ENCODE measurements at regions not wholly inside any gene's neighbourhood (a gene's known extent, or its start where the extent isn't known, plus 50 kb on each side); places are given as distances from the start of the nearest gene placed in this dataset.
"Not testable (repeated sequence)": the region's sequence is repeated elsewhere in the genome, so short reads cannot be mapped to it uniquely, and the experiment has no call there.

DNA sequence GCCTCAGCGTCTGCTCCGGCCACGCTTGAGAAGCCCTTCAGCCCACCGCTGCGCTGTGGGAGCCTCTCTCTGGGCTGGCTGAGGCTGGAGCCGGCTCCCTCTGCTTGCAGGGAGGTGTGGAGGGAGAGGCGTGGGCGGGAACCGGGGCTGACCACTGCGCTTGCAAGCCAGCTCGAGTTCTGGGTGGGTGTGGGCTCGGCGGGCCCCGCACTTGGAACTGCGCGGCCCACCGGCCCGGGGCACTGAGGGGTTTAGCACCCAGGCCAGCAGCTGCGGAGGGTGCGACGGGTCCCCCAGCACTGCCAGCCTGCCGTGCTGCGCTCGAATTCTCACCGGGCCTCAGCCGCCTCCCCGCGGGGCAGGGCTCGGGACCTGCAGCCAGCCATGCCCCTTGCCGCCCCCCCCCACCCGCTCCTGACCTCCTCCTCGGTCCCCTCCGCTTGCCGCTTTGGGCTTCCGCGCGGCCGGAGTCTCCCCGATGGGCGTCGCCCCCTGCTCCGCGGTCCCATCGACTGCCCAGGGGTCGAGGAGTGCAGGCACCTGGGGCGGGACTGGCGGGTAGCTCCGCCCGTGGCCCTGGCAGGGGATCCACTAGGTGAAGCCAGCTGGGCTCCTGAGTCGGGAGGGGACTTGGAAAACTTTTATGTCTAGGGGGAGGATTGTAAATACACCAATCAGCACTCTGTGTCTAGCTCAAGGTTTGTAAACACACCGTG is 106.7 kb downstream of the RAP2B start:
- DNase-seq, result no peak

DNA sequence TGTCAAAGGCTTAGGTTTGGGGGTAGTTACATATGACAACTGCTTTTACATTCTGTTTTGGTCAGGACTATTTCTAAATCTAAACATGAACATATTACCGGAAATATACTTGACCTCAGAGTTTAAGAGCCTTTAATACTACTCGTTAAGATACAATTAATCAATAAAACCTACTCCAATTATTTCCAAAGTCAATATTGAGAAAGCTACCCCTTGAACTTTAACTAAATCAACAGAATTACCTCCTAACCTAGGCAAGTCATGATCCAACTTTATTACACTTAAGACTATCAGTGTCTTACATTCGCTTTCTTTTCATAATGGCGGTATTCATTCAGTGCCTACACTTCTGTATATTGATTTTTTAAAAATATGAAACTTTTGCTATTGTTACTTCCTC is 107.7 kb downstream of the RAP2B start:
- no peak for DNase-seq

DNA sequence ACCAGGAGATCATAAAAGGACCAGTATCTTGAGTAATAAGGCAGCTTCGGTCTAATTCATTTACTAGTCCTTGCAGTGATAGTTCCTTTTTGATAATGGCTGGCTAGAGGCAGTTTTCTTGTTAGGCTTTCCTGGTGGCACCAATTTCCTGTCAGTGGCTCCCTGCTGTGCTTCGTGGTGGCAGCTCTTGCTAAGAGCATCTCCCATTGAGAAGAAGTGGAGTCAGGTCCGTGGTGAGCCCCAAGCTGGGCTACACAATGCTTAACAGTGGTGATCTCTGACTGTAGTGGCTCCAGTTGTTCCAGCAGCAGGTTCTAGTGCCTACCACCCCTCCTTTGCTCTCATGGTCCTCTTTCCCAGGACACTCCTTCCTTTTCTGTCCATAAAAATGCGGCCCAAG is 111.2 kb downstream of the RAP2B start:
- no peak for DNase-seq

DNA sequence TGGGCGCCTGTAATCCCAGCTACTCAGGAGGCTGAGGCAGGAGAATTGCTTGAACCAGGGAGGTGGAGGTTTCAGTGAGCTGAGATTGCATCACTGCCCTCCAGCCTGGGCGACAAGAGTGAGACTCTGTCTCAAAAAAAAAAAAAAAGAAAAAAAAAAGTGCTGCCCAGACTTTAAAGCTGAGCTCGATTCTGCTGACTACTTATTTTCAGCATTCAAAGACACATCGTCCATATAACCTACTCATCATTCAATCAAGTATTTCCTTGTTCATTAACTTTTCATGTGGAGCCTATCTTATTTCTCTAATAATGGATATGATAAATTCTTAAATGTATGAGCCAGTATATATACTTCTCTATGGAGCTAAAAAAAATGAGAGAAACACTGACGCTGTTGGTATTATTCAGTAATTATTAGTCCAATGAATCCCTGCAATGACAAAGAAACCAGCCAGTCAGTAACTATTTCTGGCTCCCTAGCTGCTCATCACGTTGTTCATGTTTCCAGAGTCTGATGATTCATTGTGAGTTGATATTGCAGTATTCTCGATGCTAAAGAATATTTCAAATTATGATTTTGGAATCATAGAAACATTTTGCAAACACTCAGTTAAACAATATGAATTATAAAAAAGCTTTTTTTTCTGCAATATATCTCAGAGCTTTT is 111.9 kb downstream of the RAP2B start:
- DNase-seq, result no peak

DNA sequence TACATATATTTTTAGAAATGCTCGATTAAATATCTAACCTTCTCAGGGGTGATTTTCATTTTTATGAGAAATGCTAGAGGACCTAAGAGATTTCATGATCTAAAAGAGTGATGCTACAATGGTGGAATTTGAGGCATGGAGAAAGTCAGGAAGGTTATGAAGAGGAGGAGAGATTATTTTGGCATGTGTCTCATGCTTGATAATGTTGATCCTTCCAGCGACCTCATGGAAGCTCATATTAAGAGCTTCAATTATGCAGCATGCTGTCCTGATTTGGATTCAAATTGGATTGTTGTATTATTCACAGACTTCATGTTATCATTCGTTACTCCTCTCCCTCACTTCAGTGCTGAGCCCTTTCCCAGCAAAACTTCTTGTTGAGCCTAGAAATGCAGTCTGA is 112.5 kb downstream of the RAP2B start:
- no peak for DNase-seq

DNA sequence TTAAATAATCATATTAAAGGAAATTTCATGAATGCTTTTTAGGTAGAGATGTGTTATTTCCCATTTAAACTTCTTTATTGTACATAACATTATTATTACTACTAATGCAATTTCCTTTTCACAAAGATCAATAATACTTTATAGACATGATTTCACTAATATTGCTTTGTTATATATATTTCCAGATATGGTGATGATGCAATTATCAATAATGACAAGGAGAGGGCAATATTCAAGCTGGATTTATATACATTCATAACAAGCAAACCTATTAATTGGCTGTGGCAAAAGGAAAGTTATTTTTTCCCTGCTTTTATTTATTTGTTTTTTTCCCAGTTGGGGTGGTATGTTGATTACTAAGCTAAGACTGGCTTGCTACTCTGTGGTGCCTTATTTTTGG is 113.5 kb downstream of the RAP2B start:
- DNase-seq, result no peak

DNA sequence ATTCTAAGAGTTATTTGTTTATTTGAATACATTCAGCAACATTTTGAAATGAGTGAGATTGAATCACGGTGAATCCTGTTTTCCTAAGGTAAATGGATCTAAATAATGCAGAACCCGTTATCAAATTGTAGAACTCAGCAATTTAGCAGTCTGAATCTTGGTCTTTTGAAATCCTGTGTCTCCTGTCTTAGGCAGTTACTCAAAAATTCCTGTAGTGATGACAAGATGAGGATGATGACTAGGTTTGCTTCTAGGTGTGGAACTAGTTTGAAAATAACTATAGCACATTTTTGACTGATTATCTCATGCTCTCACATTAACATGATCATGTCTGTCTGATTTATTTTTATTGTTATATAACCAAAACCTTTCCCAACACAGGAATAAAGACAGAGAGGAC is 115.0 kb downstream of the RAP2B start:
- no peak for DNase-seq

DNA sequence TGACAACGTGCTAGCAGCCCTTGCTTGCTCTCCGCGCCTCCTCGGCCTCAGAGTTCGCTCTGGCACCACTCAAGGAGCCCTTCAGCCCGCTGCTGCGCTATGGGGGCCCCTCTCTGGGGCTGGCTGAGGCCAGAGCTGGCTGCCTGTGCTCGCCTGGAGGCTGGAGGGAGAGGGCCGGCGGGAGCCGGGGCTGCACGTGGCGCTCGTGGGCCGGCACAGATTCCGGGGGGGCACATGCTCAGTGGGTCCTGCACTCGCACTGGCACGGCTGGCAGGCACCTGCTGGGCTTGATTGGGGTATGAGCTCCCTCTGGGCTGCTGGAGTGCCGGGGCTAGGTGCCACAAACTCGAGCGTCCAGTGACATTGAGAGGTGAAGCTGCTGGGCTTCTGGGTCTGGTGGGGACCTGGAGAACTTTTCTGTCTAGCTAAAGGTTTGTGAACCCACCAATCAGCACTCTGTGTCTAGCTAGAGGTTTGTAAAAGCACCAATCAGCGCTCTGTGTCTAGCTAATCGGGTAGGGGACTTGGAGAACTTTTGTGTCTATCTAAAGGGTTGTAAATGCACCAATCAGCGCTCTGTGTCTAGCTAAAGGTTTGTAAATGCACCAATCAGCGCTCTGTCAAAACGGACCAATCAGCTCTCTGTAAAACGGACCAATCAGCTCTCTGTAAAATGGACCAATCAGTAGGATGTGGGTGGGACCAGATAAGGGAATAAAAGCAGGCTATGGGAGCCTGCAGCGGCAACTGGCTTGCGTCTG is 119.4 kb downstream of the RAP2B start:
- not testable (repeated sequence) for DNase-seq

DNA sequence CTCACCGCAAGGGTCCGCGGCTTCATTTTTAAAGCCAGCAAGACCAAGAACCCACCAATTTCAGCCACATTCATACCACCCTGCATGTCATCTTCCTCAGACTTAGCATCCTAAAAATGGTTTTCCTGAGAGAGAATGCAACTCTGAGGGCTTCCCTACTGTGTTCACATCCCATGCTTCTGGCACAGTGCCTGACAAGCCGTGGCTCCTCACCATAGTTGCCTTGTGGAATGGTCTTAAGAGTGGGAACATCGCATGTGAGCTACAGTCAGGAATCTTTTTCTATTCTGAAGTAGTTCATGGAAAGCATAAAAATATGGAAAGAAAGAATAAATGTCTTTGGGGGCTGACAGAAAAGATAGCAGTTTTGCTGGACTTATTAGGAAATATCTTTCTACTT is 120.3 kb downstream of the RAP2B start:
- no peak for DNase-seq

DNA sequence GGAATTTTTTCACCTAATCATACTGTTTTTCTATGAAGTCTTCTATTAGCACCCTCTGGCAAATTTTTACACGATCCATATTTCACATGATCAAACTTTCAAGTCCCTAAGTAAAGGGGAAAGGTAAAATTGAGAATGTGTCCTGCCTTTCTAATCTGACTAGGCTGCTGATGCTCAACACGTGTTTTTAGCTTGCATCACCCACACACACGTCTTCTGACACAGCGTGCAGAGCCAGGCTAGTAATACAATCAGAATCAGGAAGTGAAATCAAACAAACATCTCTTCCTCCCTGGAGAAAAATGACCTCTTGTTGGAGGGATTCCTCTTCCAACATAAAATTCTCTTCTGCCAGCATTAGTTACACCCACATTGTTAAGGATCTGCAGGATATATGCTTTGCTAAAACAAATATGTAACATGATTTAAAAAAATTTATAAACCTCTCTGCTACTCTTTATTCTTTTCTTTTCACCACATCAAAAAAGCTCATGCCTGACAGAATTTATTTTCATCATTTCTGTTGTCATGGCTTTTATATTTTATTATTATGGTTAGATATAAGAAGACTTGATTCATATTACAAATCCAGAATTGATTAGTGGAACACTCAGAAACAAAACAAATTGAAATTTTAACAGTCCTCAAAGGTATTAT is 122.4 kb downstream of the RAP2B start:
- peak; percentile 21 for DNase-seq

DNA sequence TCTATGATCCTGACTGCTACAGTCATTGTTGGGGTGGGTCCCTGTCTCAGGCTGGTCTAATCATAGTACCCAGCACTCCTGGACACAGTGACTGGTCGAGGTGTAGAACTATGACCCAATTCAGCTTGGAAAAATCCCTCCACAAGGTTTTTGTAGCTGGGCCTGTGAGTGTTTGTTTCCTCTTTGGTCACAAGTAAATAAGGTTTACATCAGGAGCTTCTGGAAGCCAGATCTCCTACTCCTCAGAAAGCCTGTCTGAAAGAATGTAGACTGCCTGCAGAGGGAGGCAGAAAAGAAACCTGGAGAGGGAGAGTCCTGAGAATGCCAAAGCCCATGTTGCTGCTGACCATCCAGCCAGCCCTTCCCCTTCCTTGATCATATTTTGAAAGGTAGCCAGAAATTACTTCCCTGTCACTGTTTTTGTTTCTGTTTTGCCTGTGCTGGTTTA is 123.2 kb downstream of the RAP2B start:
- DNase-seq, result no peak

DNA sequence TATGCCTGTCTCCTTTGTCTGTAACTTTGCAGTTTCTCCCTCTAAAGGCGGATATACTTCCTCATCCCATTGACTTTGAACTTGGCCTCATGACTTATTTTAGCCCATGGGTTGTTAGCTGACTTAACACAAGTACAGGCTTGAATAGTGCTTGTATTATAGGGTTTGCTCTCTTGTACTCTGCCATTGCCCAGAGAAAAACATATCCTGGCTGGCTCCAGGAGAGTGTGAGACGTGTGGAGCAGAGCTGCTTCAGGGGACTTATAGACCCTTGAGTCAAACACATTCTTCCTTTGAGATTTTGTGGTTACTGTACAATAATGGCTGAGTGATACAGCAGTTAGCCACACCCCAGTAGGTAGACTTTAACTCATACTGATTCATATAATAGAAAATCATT is 124.0 kb downstream of the RAP2B start:
- no peak for DNase-seq

DNA sequence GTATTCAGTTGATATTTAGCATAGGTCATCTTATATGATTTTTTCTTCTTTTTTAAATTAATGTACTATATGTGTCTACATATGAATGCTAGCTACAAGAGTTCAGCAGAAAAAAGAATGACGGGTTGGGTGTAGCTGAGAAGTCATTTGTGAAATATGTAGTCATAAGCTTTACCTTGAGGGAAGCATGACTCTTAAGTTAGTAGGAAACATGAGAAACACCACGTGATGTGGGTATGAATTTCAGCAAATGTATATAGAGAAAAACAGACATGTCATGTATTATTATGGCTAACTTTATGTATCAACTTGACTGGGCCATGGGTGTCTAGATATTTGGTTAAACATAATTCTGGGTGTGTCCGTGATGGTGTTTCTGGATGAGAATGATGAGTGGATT is 125.0 kb downstream of the RAP2B start:
- no peak for DNase-seq

DNA sequence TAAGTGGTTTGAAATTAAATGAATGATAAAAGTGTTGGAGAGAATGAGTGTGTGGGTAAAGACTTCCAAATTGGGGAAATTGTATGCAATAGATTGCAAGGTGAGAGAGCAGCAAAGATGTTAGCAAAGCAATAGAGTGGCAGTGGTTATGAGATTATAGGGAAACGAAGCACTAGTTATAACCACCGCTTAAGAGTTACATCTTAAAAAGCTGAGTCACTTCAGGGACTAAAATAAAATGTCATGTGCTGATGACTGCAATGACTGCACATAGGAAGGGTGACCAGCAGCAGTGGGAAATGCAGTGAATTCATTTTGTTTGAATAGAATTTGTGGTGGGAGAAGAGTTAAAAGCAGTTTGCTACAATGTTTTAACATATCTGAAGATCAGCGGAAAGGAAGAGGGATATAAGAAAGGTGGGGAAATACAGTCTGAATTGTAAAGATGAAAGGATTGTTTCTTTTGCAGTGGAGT is 127.3 kb downstream of the RAP2B start:
- DNase-seq, result no peak

DNA sequence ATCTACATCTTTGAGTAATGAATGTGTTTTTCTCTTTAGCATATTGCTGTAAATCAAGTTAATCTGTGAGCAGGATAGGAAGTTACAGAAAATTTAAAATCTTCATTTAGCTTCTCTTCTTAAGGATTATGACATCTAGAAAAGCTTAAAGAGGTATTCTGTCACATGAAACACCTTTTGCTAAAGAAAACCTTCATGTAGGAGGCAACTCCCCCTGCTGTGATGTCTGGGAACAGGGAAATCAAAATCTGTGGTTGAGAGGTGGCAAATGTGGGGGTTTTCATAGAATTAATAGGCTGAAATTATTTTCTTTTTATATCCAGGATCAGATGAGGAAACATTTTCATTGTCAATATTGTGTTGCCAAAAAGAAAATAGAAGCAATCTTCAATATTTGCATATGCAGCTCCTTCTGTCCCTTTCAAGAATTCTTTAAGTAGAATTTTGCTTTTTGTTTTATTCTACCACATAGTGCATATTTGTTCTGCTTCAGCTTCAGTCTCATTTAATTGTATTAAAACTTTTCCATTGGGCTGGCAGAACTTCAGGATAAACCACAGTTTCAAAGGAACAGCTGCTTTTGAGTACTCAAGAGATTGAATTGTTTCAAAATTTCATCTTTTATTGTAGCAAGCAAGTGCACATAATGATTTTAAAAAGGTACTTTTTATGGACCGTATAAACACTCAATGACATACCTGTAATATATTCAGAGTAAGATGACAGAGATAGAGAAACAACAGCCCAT is 128.4 kb downstream of the RAP2B start:
- DNase-seq, result peak; percentile 8

DNA sequence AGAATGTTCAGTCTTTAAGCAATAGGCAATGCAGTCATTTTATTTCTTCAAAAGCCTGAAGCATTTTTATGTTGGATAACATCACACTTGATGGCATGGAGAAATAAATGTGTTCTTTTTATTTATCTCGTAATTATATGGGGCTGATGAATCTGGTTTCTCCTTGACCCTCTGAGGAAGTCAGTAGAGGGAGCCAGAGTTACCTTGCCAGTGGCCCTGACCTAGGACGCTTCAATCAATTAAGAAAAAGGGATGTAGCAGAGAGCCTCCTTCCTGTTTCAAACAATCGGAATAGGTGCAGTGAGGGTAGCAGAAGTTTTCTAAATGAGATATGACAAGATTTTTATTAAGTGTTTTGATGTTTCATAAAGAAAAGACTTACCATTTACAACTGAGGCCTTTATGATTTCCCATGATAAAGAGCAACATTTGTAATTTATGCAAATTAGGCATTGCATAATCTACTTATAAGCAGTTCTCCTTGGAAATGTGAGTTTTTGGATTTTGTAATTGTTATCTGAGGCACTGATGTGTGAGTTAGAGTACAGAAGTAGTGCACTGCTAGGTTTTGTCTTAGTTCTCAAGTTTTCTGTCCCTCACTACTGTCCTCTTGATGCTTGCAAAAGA is 129.1 kb downstream of the RAP2B start:
- no peak for DNase-seq

DNA sequence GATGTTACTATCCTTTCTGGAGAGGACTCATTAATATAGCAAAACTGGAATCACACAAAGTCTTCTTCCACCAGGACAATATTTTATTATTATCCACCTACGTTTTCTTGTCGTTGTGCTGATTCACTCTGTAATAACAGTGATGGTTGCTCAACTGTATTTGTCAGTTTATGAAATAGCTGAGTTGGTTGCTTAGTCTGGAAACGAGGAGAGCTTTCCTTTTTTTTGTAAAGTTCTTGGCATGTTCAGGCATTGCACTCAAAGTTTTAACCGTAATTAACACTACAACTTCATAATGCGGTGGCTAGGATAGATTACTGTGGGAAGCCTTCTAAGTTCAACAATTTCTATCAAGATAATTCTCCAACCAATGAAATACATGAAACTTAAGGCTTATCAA is 131.2 kb downstream of the RAP2B start:
- no peak for DNase-seq

DNA sequence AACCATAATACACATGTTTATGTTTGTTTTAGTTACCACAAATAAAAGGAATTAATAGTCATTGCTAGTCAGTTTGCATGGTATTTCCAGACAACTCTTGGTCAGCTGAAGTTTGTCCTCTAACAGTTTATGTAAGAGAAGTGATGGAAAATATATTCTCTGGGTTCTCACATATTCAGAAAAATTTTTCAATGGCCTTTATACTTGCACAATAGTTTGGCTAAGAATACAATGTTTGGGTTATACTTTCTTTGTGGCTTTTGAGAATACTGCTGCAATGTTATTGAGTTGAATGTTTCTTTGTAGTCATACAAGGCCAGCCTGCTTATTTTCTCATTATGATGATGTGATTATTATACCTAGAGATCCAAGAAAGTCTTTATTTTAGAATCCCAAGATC is 133.9 kb downstream of the RAP2B start:
- no peak for DNase-seq

DNA sequence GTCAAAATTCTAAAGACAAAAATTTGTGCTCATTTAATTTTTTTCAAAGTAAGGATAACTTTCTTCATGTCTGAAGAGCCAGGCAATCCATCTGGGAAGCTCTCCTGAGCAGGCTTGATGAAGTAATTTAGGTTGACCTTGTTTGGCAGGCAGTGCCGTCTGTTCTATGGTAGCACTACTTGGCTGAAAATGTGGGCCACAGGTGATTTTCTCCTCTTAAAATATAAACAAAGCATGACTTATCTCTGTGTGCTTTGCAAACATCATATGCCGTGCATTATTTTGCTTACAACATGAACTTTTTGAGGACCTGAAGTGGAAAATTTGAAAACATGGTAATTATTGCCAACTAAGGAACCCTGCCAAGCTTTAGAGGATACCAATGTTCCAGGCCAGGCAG is 143.2 kb downstream of the RAP2B start:
- no peak for DNase-seq

DNA sequence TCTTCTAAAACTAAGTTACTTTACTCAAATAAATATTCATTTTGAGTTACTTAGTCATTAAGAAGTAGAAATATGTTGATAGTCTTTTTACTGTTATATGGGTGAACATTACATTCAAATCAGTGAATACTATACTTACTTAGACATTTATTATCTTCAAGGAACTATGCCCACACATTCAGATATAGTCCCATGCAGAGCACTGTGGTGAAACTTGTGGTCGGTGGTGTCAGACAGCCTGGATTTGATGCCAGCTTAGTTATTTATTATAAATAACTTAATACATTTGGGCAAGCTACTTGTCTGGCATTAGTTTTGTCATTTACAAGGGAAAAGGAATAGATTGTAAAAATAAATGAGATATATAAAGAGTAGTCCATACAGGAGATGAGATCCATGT is 149.5 kb downstream of the RAP2B start:
- no peak for DNase-seq

DNA sequence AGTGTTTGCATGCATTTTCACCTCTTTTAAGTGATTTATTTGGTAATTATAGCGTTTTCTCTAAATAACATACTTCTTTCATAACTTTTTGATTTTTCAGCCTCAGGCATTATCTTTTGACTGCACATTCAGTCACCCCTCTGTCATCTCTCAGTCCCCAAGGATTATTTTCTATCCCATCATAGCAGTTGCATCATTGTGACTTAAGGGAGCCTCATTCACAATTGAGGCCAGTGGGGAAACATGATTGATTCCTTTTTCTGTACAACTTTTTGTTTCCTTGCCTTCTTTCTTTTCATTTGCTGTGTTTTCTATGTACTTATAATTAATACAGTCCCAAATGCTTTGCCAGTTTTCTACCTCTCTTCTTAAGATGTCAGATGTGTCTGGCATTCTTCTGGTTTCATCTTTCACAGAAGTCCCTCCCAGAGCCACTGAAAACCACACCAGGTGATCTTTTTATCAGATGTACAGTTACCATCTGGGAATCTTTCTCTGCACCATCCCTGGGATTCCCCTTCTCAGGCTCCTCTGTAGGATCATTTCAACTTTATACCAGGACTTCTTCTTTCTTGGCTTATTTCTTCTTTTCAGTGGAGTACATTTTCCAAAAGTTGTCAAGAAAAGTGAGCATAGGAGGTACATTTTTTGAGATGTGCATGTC is 151.4 kb downstream of the RAP2B start:
- DNase-seq, result no peak

DNA sequence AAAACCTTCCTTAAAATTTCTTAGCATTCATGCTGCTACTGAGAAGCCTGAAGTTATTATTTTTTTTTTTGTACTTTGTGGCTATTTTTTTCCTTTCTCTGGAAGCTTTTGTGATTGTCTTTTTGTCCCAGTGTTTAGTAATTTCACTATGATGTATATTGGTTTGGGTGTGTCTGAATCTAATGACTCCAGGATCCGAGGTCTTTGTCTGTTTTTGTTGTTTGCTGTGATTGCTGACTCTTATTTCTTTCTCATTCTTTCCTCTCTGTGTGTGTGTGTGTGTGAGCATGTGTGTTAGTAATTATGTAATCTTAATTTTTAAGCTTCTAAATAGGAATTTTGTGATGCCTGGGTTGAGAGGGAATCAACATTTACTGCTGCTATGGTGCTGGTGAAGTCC is 152.0 kb downstream of the RAP2B start:
- no peak for DNase-seq

Data from activated CD4-positive, alpha-beta T cell treated with anti-CD3 and anti-CD28 coated beads, Interleukin-2, amount 50 U/mL, for 1 hour (primary cell).